ENCODE measurements at regions not wholly inside any gene's neighbourhood (a gene's known extent, or its start where the extent isn't known, plus 50 kb on each side); places are given as distances from the start of the nearest gene placed in this dataset.
A peak's percentile ranks its signal among the peaks of the same experiment; 100 is the strongest.

DNA sequence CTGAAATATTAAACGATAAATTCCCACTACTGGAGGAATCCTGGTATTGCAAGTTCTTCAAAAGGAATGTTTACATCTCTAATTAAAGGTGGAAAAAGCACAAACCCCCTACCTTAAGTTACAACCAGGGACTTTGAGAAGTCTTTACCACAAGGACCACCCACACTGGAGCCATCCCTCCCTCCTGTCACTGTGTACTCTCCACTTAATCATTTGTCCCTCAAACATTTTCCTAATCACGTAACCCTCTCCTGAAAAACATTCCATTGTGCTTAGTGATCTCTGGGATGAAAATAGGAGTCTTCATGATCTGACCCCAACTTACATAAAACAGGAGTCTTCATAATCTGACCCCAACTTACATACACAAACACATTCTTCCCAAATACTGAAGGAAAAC lies 85.7 kb downstream of the SUCLG1 start:
- Histone ChIP-seq H3K27me3 (no peaks in the 10 kb centered on the region), H3K4me3 (no peak overlapping the region), H3K4me2 (no peak overlapping the region), H4K20me1 (no peaks in the 10 kb centered on the region), H3K36me3 (no peaks in the 10 kb centered on the region), H3K27ac (no peak overlapping the region), H3K9me3 (replicated peaks in 1 of 11) (no peaks in the 10 kb centered on the region), H3K9ac (no peak overlapping the region), H3K4me1 (no peaks in the 10 kb centered on the region)
- TF ChIP-seq Cebpa-rat (IDR thresholded peaks at IDR 0.05) = no peak

DNA sequence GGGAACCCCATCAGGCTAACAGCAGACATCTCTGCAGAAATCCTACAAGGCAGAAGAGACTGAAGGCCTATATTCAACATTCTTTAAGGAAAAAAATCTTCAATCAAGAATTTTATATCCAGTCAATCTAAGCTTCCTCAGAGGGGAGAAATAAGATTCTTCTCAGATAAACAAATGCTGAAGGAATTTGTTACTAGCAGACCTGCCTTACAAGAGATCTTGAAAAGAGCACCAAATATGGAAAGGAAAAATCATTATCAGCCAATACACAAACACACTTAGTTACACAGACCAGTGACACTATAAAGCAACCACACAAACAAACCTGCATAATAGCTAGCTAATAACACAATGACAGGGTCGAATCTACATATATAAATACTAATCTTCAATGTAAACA lies 96.5 kb downstream of the SUCLG1 start:
- no peak for TF ChIP-seq Cebpa-rat (IDR thresholded peaks at IDR 0.05)
- no peak overlapping the region for H3K27ac ChIP-seq
- no peak overlapping the region for H3K9ac ChIP-seq
- no peak overlapping the region for H3K4me2 ChIP-seq
- peaks cover 24 to 37% (median 32%) of the 10 kb centered on the region in 11 experiments for H3K9me3 ChIP-seq (replicated peaks in 1 of 11)
- no peaks in the 10 kb centered on the region for H3K4me1 ChIP-seq
- H3K27me3 ChIP-seq = no peaks in the 10 kb centered on the region
- no peaks in the 10 kb centered on the region for H4K20me1 ChIP-seq
- H3K4me3 ChIP-seq = no peak overlapping the region
- no peaks in the 10 kb centered on the region for H3K36me3 ChIP-seq

- no peak overlapping the region for H3K4me3 ChIP-seq
- no peak overlapping the region for H3K9ac ChIP-seq
- no peaks in the 10 kb centered on the region for H4K20me1 ChIP-seq
- TF ChIP-seq Cebpa-rat (IDR thresholded peaks at IDR 0.05) = no peak
- no peaks in the 10 kb centered on the region for H3K36me3 ChIP-seq
- H3K27ac ChIP-seq = no peak overlapping the region
- peak overlapping the region in 2 of 11 experiments; percentile 5 to 9; a peak in 3 of 22 replicates for H3K4me2 ChIP-seq
- H3K4me1 ChIP-seq = peaks cover 0 to 14% (median 0%) of the 10 kb centered on the region in 10 experiments; a peak in 3 of 20 replicates
- peaks cover 0 to 6% (median 0%) of the 10 kb centered on the region in 11 experiments; a peak in 2 of 22 replicates for H3K9me3 ChIP-seq (replicated peaks in 1 of 11)
- no peaks in the 10 kb centered on the region for H3K27me3 ChIP-seq
These were observed 121.0 kb downstream of the SUCLG1 start for GRCh38 chr2:84338069-84338468.

- Histone ChIP-seq H3K4me1 (no peaks in the 10 kb centered on the region), H3K27ac (no peak overlapping the region), H3K27me3 (no peaks in the 10 kb centered on the region), H4K20me1 (no peaks in the 10 kb centered on the region), H3K9ac (no peak overlapping the region), H3K4me2 (no peak overlapping the region), H3K4me3 (no peak overlapping the region), H3K9me3 (replicated peaks in 1 of 11) (peaks cover 0 to 9% (median 0%) of the 10 kb centered on the region in 11 experiments; a peak in 2 of 22 replicates), H3K36me3 (no peaks in the 10 kb centered on the region)
- no peak for TF ChIP-seq Cebpa-rat (IDR thresholded peaks at IDR 0.05)
These were observed 131.3 kb downstream of the SUCLG1 start for GRCh38 chr2:84327645-84328249.

DNA sequence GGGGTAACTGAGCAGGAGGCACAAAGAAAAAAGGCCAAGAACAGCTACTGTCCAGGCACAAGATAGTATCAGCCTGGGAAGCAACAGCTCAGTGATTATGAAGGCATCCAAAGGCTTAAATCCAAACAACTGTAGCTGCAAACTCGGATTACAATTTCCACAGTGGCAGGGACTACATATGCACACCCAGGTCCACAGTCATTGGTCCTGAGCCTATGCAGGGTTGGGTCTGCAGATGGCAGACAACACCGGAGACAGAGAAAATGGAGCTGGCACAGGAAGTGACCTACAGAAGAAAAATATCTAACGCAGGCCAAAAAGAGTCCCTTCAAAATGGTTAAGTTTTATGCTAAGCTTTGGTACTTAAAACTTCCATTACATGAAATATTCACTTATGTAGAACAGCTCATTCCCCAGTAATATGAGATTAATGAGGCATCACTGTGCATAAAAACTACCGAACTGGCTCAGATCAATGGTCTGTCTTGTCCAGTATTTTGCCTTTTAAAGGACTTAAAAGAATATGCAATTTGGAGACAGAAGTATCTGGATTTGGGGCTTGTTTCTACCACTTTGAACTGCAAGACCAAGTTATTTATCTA lies 132.1 kb downstream of the SUCLG1 start:
- Histone ChIP-seq H3K36me3 (no peaks in the 10 kb centered on the region), H3K4me2 (no peak overlapping the region), H4K20me1 (no peaks in the 10 kb centered on the region), H3K9ac (no peak overlapping the region), H3K27ac (no peak overlapping the region), H3K27me3 (no peaks in the 10 kb centered on the region), H3K4me3 (no peak overlapping the region), H3K9me3 (replicated peaks in 1 of 11) (peaks cover 0 to 9% (median 0%) of the 10 kb centered on the region in 11 experiments; a peak in 2 of 22 replicates), H3K4me1 (no peaks in the 10 kb centered on the region)
- no peak for TF ChIP-seq Cebpa-rat (IDR thresholded peaks at IDR 0.05)

GRCh38 chr2:84323890-84324289 lies 135.2 kb downstream of the SUCLG1 start:
- Histone ChIP-seq H3K4me3 (no peak overlapping the region), H3K9me3 (replicated peaks in 1 of 11) (no peaks in the 10 kb centered on the region), H4K20me1 (no peaks in the 10 kb centered on the region), H3K4me2 (no peak overlapping the region), H3K9ac (no peak overlapping the region), H3K27ac (no peak overlapping the region), H3K36me3 (no peaks in the 10 kb centered on the region), H3K27me3 (no peaks in the 10 kb centered on the region), H3K4me1 (no peaks in the 10 kb centered on the region)
- no peak for TF ChIP-seq Cebpa-rat (IDR thresholded peaks at IDR 0.05)

DNA sequence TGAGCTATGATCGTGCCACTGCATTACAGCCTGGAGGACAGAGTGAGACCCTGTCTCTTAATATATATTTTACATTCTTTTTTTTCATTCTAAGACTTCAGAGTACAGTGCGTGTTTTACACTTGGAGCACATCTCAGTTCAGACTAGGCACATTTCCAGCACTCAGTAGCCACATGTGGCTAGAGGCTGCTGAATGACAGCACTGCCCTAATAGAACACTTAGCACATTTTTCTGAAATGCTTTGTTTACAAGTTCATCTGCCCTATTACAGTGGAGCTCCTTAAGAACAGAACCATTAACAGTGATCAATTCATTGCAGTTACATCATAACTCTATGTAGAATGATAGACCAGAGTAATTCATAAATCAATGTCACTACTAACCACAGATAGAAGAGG lies 138.1 kb downstream of the SUCLG1 start:
- Histone ChIP-seq H3K4me2 (no peak overlapping the region), H3K36me3 (no peaks in the 10 kb centered on the region), H3K4me3 (no peak overlapping the region), H4K20me1 (no peaks in the 10 kb centered on the region), H3K9ac (no peak overlapping the region), H3K27me3 (no peaks in the 10 kb centered on the region), H3K4me1 (no peaks in the 10 kb centered on the region), H3K27ac (no peak overlapping the region), H3K9me3 (replicated peaks in 1 of 11) (no peaks in the 10 kb centered on the region)
- TF ChIP-seq Cebpa-rat (IDR thresholded peaks at IDR 0.05) = no peak

GRCh38 chr2:84319581-84319980 lies 139.5 kb downstream of the SUCLG1 start:
- H3K4me2 ChIP-seq = no peak overlapping the region
- TF ChIP-seq Cebpa-rat (IDR thresholded peaks at IDR 0.05) = no peak
- H3K36me3 ChIP-seq = no peaks in the 10 kb centered on the region
- H4K20me1 ChIP-seq = no peaks in the 10 kb centered on the region
- H3K4me3 ChIP-seq = no peak overlapping the region
- H3K4me1 ChIP-seq = no peaks in the 10 kb centered on the region
- no peak overlapping the region for H3K27ac ChIP-seq
- H3K9ac ChIP-seq = no peak overlapping the region
- no peaks in the 10 kb centered on the region for H3K9me3 ChIP-seq (replicated peaks in 1 of 11)
- no peaks in the 10 kb centered on the region for H3K27me3 ChIP-seq

GRCh38 chr2:84317135-84317534 lies 141.9 kb downstream of the SUCLG1 start:
- Histone ChIP-seq H3K9ac (no peak overlapping the region), H3K4me1 (no peaks in the 10 kb centered on the region), H4K20me1 (no peaks in the 10 kb centered on the region), H3K36me3 (no peaks in the 10 kb centered on the region), H3K9me3 (replicated peaks in 1 of 11) (no peaks in the 10 kb centered on the region), H3K4me3 (no peak overlapping the region), H3K27ac (no peak overlapping the region), H3K4me2 (no peak overlapping the region), H3K27me3 (no peaks in the 10 kb centered on the region)
- no peak for TF ChIP-seq Cebpa-rat (IDR thresholded peaks at IDR 0.05)

GRCh38 chr2:84314901-84315330 lies 144.2 kb downstream of the SUCLG1 start:
- TF ChIP-seq Cebpa-rat (IDR thresholded peaks at IDR 0.05) = no peak
- Histone ChIP-seq H4K20me1 (no peaks in the 10 kb centered on the region), H3K36me3 (no peaks in the 10 kb centered on the region), H3K9me3 (replicated peaks in 1 of 11) (no peaks in the 10 kb centered on the region), H3K4me1 (0 out of 20 replicates have a peak, but pooled peaks cover 0 to 3% (median 0%) of the 10 kb centered on the region in 10 experiments), H3K27me3 (no peaks in the 10 kb centered on the region), H3K4me2 (peak overlapping the region in 1 of 11 experiments; percentile 51; a peak in 1 of 22 replicates), H3K4me3 (no peak overlapping the region), H3K9ac (no peak overlapping the region), H3K27ac (no peak overlapping the region)
